ENCODE measurements at regions not wholly inside any gene's neighbourhood (a gene's known extent, or its start where the extent isn't known, plus 50 kb on each side); places are given as distances from the start of the nearest gene placed in this dataset.

GRCh38 chrX:95218976-95219375 lies 1465.7 kb upstream of the DIAPH2 start:
- intact Hi-C loops (cut with DNase I; ENCODE audit: low total_unique reads), result no loop called here
- H3K9me3 ChIP-seq, result peaks cover 0 to 2% of the 10 kb centered on the region in 2 donors
- no peak for DNase-seq (ENCODE audit: low spot score in 2 of 2)

GRCh38 chrX:95248386-95248785 lies 1436.3 kb upstream of the DIAPH2 start:
- no peak for DNase-seq (ENCODE audit: low spot score in 2 of 2)
- no peaks in the 10 kb centered on the region for H3K27me3 ChIP-seq
- H3K9me3 ChIP-seq, result peaks cover 0 to 17% of the 10 kb centered on the region in 2 donors
- TF ChIP-seq POLR2A (IDR thresholded peaks at IDR 0.05) (no peak), POLR2AphosphoS5 (IDR thresholded peaks at IDR 0.05) (no peak)
- TF ChIP-seq, protein P1, sequence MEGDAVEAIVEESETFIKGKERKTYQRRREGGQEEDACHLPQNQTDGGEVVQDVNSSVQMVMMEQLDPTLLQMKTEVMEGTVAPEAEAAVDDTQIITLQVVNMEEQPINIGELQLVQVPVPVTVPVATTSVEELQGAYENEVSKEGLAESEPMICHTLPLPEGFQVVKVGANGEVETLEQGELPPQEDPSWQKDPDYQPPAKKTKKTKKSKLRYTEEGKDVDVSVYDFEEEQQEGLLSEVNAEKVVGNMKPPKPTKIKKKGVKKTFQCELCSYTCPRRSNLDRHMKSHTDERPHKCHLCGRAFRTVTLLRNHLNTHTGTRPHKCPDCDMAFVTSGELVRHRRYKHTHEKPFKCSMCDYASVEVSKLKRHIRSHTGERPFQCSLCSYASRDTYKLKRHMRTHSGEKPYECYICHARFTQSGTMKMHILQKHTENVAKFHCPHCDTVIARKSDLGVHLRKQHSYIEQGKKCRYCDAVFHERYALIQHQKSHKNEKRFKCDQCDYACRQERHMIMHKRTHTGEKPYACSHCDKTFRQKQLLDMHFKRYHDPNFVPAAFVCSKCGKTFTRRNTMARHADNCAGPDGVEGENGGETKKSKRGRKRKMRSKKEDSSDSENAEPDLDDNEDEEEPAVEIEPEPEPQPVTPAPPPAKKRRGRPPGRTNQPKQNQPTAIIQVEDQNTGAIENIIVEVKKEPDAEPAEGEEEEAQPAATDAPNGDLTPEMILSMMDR (IDR thresholded peaks at IDR 0.05), result no peak
- intact Hi-C loops (cut with DNase I; ENCODE audit: low total_unique reads), result no loop called here
- no peaks in the 10 kb centered on the region for H3K4me1 ChIP-seq
- H3K36me3 ChIP-seq, result no peaks in the 10 kb centered on the region
- no peak overlapping the region for H3K4me3 ChIP-seq
- no peak overlapping the region for H3K27ac ChIP-seq

More at GRCh38 chrX:95218976-95219375, 1465.7 kb upstream of the DIAPH2 start:
- no peak overlapping the region for H3K4me3 ChIP-seq
- no peak for TF ChIP-seq POLR2A (IDR thresholded peaks at IDR 0.05)
- no peak for TF ChIP-seq POLR2AphosphoS5 (IDR thresholded peaks at IDR 0.05)
- TF ChIP-seq, protein P1 (IDR thresholded peaks at IDR 0.05), result no peak
- peaks cover 0 to 11% of the 10 kb centered on the region in 2 donors for H3K27me3 ChIP-seq
- H3K36me3 ChIP-seq, result no peaks in the 10 kb centered on the region
- H3K4me1 ChIP-seq, result no peaks in the 10 kb centered on the region
- no peak overlapping the region for H3K27ac ChIP-seq

DNA sequence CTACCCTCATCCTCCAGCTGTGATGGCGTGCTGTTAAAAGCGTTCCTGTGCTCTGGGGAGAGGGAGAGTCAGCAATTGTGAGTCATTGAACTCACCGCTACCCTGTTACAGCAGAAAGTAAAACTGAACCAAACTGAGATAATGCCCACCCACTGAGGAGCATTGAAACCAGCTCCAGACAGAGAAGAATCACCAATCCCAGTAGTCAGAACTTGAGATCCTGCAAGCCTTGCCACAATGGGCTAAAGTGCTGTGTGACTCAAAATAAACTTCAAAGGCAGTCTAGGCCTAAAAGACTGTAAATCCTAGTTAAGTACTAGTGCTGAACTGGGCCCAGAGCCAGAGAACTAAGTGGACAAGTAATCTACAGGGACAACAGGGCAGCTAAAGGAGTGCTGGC lies 1394.2 kb upstream of the DIAPH2 start:
- TF ChIP-seq, protein P1 (IDR thresholded peaks at IDR 0.05), result no peak
- TF ChIP-seq POLR2A (IDR thresholded peaks at IDR 0.05) (no peak), POLR2AphosphoS5 (IDR thresholded peaks at IDR 0.05) (no peak)
- Histone ChIP-seq H3K9me3 (no peaks in the 10 kb centered on the region), H3K36me3 (no peaks in the 10 kb centered on the region), H3K4me3 (no peak overlapping the region), H3K4me1 (no peaks in the 10 kb centered on the region), H3K27ac (no peak overlapping the region), H3K27me3 (peaks cover 0 to 13% of the 10 kb centered on the region in 2 donors)
- intact Hi-C loops (cut with DNase I; ENCODE audit: low total_unique reads), result no loop called here
- no peak for DNase-seq (ENCODE audit: low spot score in 2 of 2)

DNA sequence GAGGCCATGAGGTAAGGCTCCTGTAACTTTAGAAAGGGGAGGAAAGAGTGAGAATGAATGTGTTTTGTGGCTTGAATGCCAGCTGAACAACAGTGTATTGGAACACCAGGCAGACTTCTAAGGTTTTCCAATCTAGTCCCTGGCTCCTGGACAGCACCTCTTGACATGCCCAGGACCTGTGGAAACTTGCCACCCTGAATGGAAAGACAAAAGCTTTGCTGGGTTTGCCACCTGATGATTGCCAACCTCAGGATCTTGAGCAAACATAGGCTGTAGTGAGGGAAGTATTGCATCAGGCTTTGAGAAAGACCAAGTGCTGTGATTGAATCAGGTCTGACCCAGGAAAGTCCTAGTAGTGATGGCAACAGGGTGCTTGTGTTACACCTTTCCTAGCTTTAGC lies 1393.1 kb upstream of the DIAPH2 start:
- intact Hi-C loops (cut with DNase I; ENCODE audit: low total_unique reads), result no loop called here
- TF ChIP-seq POLR2AphosphoS5 (IDR thresholded peaks at IDR 0.05) (no peak), POLR2A (IDR thresholded peaks at IDR 0.05) (no peak)
- TF ChIP-seq, protein P1 (IDR thresholded peaks at IDR 0.05), result no peak
- Histone ChIP-seq H3K4me3 (no peak overlapping the region), H3K9me3 (peaks cover 0 to 5% of the 10 kb centered on the region in 2 donors), H3K4me1 (no peaks in the 10 kb centered on the region), H3K27ac (no peak overlapping the region), H3K36me3 (no peaks in the 10 kb centered on the region), H3K27me3 (peaks cover 0 to 13% of the 10 kb centered on the region in 2 donors)
- DNase-seq (ENCODE audit: low spot score in 2 of 2), result no peak

DNA sequence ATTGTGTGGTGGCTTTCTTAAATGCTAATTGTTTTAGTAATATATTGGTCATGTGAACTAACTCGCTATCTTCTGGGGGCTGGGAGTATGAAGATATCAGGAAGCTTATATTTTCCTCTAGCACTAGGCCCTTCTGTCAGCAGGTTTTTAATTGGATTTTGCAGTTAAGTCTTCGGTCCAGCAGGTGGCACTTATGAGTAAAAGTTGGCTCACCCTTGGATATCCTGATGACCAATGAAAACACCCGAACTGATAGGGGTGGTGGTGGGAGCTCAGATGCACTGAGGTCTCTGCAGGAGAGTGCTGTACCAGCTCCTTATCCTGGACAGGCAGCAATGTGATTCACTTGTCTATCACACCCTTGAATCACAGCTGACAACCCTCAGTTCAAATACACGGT lies 1365.8 kb upstream of the DIAPH2 start:
- TF ChIP-seq, protein P1 (IDR thresholded peaks at IDR 0.05), result no peak
- TF ChIP-seq POLR2AphosphoS5 (IDR thresholded peaks at IDR 0.05), result no peak
- no peaks in the 10 kb centered on the region for H3K9me3 ChIP-seq
- H3K27ac ChIP-seq, result no peak overlapping the region
- no peaks in the 10 kb centered on the region for H3K4me1 ChIP-seq
- no peak overlapping the region for H3K4me3 ChIP-seq
- peaks cover 0 to 31% of the 10 kb centered on the region in 2 donors for H3K27me3 ChIP-seq
- intact Hi-C loops (cut with DNase I; ENCODE audit: low total_unique reads), result no loop called here
- no peaks in the 10 kb centered on the region for H3K36me3 ChIP-seq
- DNase-seq (ENCODE audit: low spot score in 2 of 2), result no peak

All from breast epithelium (tissue), 4 donors.